Kidney (tissue), 13 donors: ENCODE measurements at regions not wholly inside any gene's neighbourhood (a gene's known extent, or its start where the extent isn't known, plus 50 kb on each side); places are given as distances from the start of the nearest gene placed in this dataset.

ENCODE experiments used
- DNase-seq, 5 donors: peaks; one replicate each; pipeline ENCODE4 v3.0.0-alpha.2; 2013 to 2020
- FAIRE-seq: peaks from 2 replicates; lab custom pipeline; 2012; peaks lifted over from hg19 to GRCh38; lab: Jason Lieb, UNC
- H3K27ac ChIP-seq, 2 donors: one replicate each; pipeline ENCODE4 v1.7.0; 2013; ENCODE audit warnings: low read depth in 2 of 2, low read length in 2 of 2, inconsistent platforms in 1 of 2
- H3K27me3 ChIP-seq: one replicate; pipeline ENCODE4 v1.7.1; 2013; ENCODE audit warnings: low read length, inconsistent platforms; ENCODE audit not compliant: control insufficient read depth, insufficient read depth
- H3K36me3 ChIP-seq, 3 donors: one replicate each; pipeline versions ENCODE4 v1.7.0 to v1.7.1; 2013; ENCODE audit warnings: low read length in 3 of 3, control low read depth in 1 of 3, inconsistent platforms in 1 of 3; ENCODE audit not compliant: insufficient read depth in 3 of 3, control insufficient read depth in 2 of 3
- H3K4me1 ChIP-seq, 3 donors: one replicate each; pipeline versions ENCODE4 v1.7.0 to v1.7.1; 2013; ENCODE audit warnings: low read length in 3 of 3, inconsistent platforms in 1 of 3, low read depth in 1 of 3; ENCODE audit not compliant: control insufficient read depth in 2 of 3, insufficient read depth in 2 of 3
- H3K4me3 ChIP-seq, 3 donors: one replicate each; pipeline versions ENCODE4 v1.7.0 to v1.8.1; 2013; ENCODE audit warnings: low read length in 3 of 3, control low read depth in 1 of 3, inconsistent platforms in 1 of 3
- H3K9ac ChIP-seq, 3 donors: one replicate each; pipeline versions ENCODE4 v1.7.0 to v1.7.1; 2013; ENCODE audit warnings: low read length in 3 of 3, control low read depth in 1 of 3, inconsistent platforms in 1 of 3
- H3K9me3 ChIP-seq, 3 donors: one replicate each; pipeline versions ENCODE4 v1.7.0 to v1.7.1; 2013; ENCODE audit warnings: low read length in 3 of 3, control low read depth in 1 of 3, inconsistent platforms in 1 of 3; ENCODE audit not compliant: control insufficient read depth in 2 of 3, insufficient read depth in 1 of 3
- intact Hi-C: fragments of 100-400 bp; cut with DNase I; formaldehyde crosslinking; loops from one replicate; pipeline ENCODE4 v1.11.1; 2022
- TF ChIP-seq, protein P1 (sequence below): IDR thresholded peaks from 3 replicates; pipeline ENCODE4 v1.5.1; 2012; ENCODE audit warnings: mild to moderate bottlenecking, moderate library complexity, borderline replicate concordance; ENCODE audit not compliant: insufficient read depth; ENCODE audit errors: extremely low read depth
- donor health status: control.
- donor health status: control.
- donor health status: control.
- donor health status: control.
- donor health status: control.
- donor health status: DM: yes; HTN: yes; CAD: no.
- donor health status: Normal renal cell carcinoma (clear cell type).

DNA sequence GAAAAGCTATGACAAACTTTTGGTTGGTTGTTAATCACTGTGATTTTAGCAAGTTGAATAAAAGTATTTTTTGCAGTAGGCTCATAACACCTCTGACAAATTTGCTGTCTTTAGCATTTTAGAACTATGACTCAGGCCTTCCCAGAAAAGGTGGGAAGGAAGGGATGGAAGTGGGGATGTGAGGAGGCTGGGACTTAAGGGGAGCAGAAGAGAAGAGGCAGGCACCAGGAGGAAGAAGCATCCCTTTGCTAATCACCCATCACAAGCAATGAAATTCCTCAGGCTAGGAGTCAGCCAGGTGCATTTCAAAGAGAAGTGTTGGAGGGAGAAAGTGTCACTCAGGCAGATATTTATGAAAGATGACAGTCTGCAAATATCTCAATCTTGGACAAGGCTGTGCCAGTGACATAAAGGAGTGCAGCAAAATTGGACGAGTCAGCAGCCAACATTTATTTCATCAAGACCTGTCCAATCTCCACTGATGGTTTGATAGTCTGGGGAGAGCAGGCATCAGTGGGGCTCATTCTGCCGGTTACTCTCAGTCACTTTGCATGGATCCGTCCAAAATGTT, 337.3 kb upstream of the ARRDC4 start:
- no peak overlapping the region for H3K9ac ChIP-seq
- no peak overlapping the region for H3K4me3 ChIP-seq
- no peaks in the 10 kb centered on the region for H3K9me3 ChIP-seq
- H3K27ac ChIP-seq = no peak overlapping the region
- H3K36me3 ChIP-seq = no peaks in the 10 kb centered on the region
- DNase-seq (no peak), FAIRE-seq (no peak)
- intact Hi-C loops = no loop called here
- H3K4me1 ChIP-seq = no peaks in the 10 kb centered on the region
- H3K27me3 ChIP-seq = no peaks in the 10 kb centered on the region
- TF ChIP-seq, protein P1, sequence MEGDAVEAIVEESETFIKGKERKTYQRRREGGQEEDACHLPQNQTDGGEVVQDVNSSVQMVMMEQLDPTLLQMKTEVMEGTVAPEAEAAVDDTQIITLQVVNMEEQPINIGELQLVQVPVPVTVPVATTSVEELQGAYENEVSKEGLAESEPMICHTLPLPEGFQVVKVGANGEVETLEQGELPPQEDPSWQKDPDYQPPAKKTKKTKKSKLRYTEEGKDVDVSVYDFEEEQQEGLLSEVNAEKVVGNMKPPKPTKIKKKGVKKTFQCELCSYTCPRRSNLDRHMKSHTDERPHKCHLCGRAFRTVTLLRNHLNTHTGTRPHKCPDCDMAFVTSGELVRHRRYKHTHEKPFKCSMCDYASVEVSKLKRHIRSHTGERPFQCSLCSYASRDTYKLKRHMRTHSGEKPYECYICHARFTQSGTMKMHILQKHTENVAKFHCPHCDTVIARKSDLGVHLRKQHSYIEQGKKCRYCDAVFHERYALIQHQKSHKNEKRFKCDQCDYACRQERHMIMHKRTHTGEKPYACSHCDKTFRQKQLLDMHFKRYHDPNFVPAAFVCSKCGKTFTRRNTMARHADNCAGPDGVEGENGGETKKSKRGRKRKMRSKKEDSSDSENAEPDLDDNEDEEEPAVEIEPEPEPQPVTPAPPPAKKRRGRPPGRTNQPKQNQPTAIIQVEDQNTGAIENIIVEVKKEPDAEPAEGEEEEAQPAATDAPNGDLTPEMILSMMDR = no peak

DNA sequence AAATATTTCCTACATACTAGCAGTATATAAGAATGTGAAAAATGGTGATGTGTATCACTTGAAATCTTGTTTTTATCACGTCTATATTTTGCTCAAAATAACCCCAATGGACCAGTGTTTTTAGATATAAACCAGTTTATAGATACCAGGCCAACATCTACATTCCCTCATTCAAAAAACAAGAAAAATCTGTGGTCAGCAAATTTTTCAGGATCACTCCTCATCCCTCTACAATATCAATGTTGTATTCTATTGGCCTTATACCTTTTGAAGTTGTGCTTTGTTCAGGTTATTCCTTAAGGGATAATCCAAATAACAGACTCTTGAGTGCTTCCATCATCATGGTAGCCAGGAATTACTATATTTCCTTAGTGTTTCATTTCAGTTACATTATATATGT, 332.9 kb upstream of the ARRDC4 start:
- H3K36me3 ChIP-seq = no peaks in the 10 kb centered on the region
- intact Hi-C loops = no loop called here
- no peaks in the 10 kb centered on the region for H3K27me3 ChIP-seq
- no peaks in the 10 kb centered on the region for H3K9me3 ChIP-seq
- FAIRE-seq (no peak), DNase-seq (no peak)
- no peaks in the 10 kb centered on the region for H3K4me1 ChIP-seq
- no peak overlapping the region for H3K9ac ChIP-seq
- no peak overlapping the region for H3K27ac ChIP-seq
- TF ChIP-seq, protein P1 = no peak
- no peak overlapping the region for H3K4me3 ChIP-seq

DNA sequence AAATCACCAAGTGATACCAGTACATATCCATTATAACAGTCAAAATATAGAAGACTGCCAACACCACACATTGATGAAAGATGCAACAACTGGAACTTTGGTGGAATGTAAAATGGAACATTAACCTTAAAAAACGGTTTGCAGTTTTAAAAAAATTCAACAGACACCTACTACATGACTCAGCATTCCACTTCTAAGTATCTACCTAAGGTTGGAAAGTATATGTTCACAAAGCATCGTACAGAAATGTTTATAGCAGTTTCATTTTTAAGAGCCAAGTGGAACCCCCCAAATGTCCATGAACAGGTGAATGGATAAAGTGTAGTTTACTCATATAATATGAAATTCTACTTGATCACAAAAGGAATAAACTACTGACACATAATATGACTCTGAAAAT, 314.7 kb upstream of the ARRDC4 start:
- no peak overlapping the region for H3K4me3 ChIP-seq
- no peaks in the 10 kb centered on the region for H3K9me3 ChIP-seq
- intact Hi-C loops = no loop called here
- H3K9ac ChIP-seq = no peak overlapping the region
- no peaks in the 10 kb centered on the region for H3K36me3 ChIP-seq
- no peak for DNase-seq
- no peaks in the 10 kb centered on the region for H3K27me3 ChIP-seq
- FAIRE-seq = no peak
- TF ChIP-seq, protein P1 = no peak
- no peaks in the 10 kb centered on the region for H3K4me1 ChIP-seq
- no peak overlapping the region for H3K27ac ChIP-seq

DNA sequence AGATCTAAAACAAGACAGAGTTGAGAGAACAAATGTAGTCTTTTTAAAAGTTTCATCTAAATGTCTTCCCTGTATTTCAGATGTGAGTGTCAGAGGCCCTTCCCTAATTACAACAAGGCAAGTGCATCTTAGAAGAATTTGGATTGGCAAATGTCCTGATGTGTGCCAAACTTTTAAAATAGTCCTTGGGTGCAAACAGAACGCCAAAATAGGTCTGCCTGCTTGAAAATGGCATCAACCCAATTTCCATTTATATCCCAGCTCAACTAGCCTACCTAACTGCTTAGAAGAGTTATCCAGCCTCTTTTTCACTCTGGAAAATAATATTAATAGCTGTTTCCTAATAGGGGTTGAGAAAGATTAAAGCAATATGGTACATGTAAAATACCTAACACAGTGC, 311.8 kb upstream of the ARRDC4 start:
- Histone ChIP-seq H3K9me3 (no peaks in the 10 kb centered on the region), H3K4me3 (no peak overlapping the region), H3K27me3 (peaks cover under 1% of the 10 kb centered on the region), H3K4me1 (no peaks in the 10 kb centered on the region), H3K36me3 (no peaks in the 10 kb centered on the region), H3K27ac (no peak overlapping the region), H3K9ac (no peak overlapping the region)
- FAIRE-seq (no peak), DNase-seq (no peak)
- TF ChIP-seq, protein P1 = no peak
- intact Hi-C loops = no loop called here
